ENCODE measurements at regions not wholly inside any gene's neighbourhood (a gene's known extent, or its start where the extent isn't known, plus 50 kb on each side); places are given as distances from the start of the nearest gene placed in this dataset.
A peak's percentile ranks its signal among the peaks of the same experiment; 100 is the strongest.
"Not testable (repeated sequence)": the region's sequence is repeated elsewhere in the genome, so short reads cannot be mapped to it uniquely, and the experiment has no call there.

GRCh38 chr3:137583256-137583655, 180.9 kb upstream of the SOX14 start:
- no peak overlapping the region for H3K27ac ChIP-seq
- no peaks in the 10 kb centered on the region for H3K4me1 ChIP-seq (ENCODE audit: low read depth)
- no peak overlapping the region for H3K4me3 ChIP-seq
- H3K27me3 ChIP-seq = no peaks in the 10 kb centered on the region
- no peak for DNase-seq (ENCODE audit: low read depth in 1 of 2, low spot score in 1 of 2)
- no peak for TF ChIP-seq CTCF (IDR thresholded peaks at IDR 0.05; ENCODE audit: low read depth, low read length)
- no peaks in the 10 kb centered on the region for H3K9me3 ChIP-seq (ENCODE audit: low read depth)
- H3K36me3 ChIP-seq = no peaks in the 10 kb centered on the region

- Histone ChIP-seq H3K4me1 (ENCODE audit: low read depth) (no peaks in the 10 kb centered on the region), H3K4me3 (no peak overlapping the region), H3K36me3 (no peaks in the 10 kb centered on the region), H3K27ac (no peak overlapping the region), H3K27me3 (no peaks in the 10 kb centered on the region), H3K9me3 (ENCODE audit: low read depth) (no peaks in the 10 kb centered on the region)
- no peak for DNase-seq (ENCODE audit: low read depth in 1 of 2, low spot score in 1 of 2)
- TF ChIP-seq CTCF (IDR thresholded peaks at IDR 0.05; ENCODE audit: low read depth, low read length) = no peak
These were observed 175.2 kb upstream of the SOX14 start for GRCh38 chr3:137588871-137589270.

GRCh38 chr3:137595415-137595814, 168.7 kb upstream of the SOX14 start:
- H3K27me3 ChIP-seq; H3K36me3 ChIP-seq; H3K27ac ChIP-seq; DNase-seq (ENCODE audit: low read depth in 1 of 2, low spot score in 1 of 2); H3K4me3 ChIP-seq; H3K4me1 ChIP-seq (ENCODE audit: low read depth); H3K9me3 ChIP-seq (ENCODE audit: low read depth): not testable (repeated sequence)

- H3K4me3 ChIP-seq = no peak overlapping the region
- H3K36me3 ChIP-seq = no peaks in the 10 kb centered on the region
- no peaks in the 10 kb centered on the region for H3K9me3 ChIP-seq (ENCODE audit: low read depth)
- no peaks in the 10 kb centered on the region for H3K27me3 ChIP-seq
- no peak overlapping the region for H3K27ac ChIP-seq
- DNase-seq (ENCODE audit: low read depth in 1 of 2, low spot score in 1 of 2) = no peak
- H3K4me1 ChIP-seq (ENCODE audit: low read depth) = no peaks in the 10 kb centered on the region
- TF ChIP-seq CTCF (IDR thresholded peaks at IDR 0.05; ENCODE audit: low read depth, low read length) = no peak
These were observed 153.4 kb upstream of the SOX14 start for GRCh38 chr3:137610723-137611122.

- TF ChIP-seq CTCF (IDR thresholded peaks at IDR 0.05; ENCODE audit: low read depth, low read length) = no peak
- peak in 1 of 2 donors; percentile 1 for DNase-seq (ENCODE audit: low read depth in 1 of 2, low spot score in 1 of 2)
These were observed 151.8 kb upstream of the SOX14 start for GRCh38 chr3:137612291-137612690.

GRCh38 chr3:137615659-137616418, 148.3 kb upstream of the SOX14 start:
- no peak for TF ChIP-seq CTCF (IDR thresholded peaks at IDR 0.05; ENCODE audit: low read depth, low read length)
- Histone ChIP-seq H3K9me3 (ENCODE audit: low read depth) (no peaks in the 10 kb centered on the region), H3K27ac (no peak overlapping the region), H3K4me1 (ENCODE audit: low read depth) (no peaks in the 10 kb centered on the region), H3K27me3 (no peaks in the 10 kb centered on the region), H3K4me3 (no peak overlapping the region), H3K36me3 (no peaks in the 10 kb centered on the region)
- no peak for DNase-seq (ENCODE audit: low read depth in 1 of 2, low spot score in 1 of 2)

More at GRCh38 chr3:137612291-137612690, 151.8 kb upstream of the SOX14 start:
- Histone ChIP-seq H3K27ac (no peak overlapping the region), H3K4me3 (no peak overlapping the region), H3K9me3 (ENCODE audit: low read depth) (no peaks in the 10 kb centered on the region), H3K36me3 (no peaks in the 10 kb centered on the region), H3K4me1 (ENCODE audit: low read depth) (no peaks in the 10 kb centered on the region), H3K27me3 (no peaks in the 10 kb centered on the region)
